Bronchial epithelial cell (primary cell): ENCODE measurements at regions not wholly inside any gene's neighbourhood (a gene's known extent, or its start where the extent isn't known, plus 50 kb on each side); places are given as distances from the start of the nearest gene placed in this dataset.

ENCODE experiments used
- DNase-seq: peaks from one replicate; pipeline ENCODE4 v3.0.0-alpha.2; 2010; ENCODE audit warnings: low read depth
- FAIRE-seq: peaks from 2 replicates; lab custom pipeline; 2011; peaks lifted over from hg19 to GRCh38; lab: Jason Lieb, UNC
- H3K27me3 ChIP-seq: 2 replicates; pipeline ENCODE4 v1.5.1; 2011; ENCODE audit warnings: low read length; ENCODE audit not compliant: control insufficient read depth, insufficient read depth
- H3K36me3 ChIP-seq: 2 replicates; pipeline ENCODE4 v1.5.1; 2011; ENCODE audit warnings: low read length; ENCODE audit not compliant: control insufficient read depth, insufficient read depth
- H3K4me3 ChIP-seq: 2 replicates; pipeline ENCODE4 v1.5.1; 2011; ENCODE audit warnings: mild to moderate bottlenecking, low read depth, low read length, control low read depth
- TF ChIP-seq, protein P1 (sequence below): IDR thresholded peaks from 2 replicates; pipeline ENCODE4 v1.5.1; 2011; ENCODE audit warnings: mild to moderate bottlenecking, moderate library complexity, low read length, control low read depth, inconsistent platforms; ENCODE audit not compliant: insufficient read depth, severe bottlenecking

DNA sequence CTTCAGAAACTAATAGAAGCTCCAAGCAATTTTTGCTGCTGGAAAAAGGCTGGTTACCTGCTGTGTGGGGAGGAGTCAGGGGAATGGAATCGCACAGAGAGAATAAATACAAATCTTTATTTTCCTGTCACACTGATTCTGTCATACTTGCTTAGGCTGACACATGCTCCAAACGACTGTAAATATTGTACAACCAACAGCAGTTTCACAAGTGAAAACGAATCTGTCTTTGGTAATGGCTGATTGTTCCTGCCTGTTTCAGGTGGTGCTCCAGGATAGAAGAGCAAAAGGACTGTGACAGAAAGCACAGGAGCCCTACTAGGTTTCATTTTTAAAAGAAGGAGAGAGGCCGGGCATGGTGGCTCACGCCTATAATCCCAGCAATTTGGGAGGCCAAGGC, 125.5 kb upstream of the DCLK2 start:
- no peak for DNase-seq
- TF ChIP-seq, protein P1, sequence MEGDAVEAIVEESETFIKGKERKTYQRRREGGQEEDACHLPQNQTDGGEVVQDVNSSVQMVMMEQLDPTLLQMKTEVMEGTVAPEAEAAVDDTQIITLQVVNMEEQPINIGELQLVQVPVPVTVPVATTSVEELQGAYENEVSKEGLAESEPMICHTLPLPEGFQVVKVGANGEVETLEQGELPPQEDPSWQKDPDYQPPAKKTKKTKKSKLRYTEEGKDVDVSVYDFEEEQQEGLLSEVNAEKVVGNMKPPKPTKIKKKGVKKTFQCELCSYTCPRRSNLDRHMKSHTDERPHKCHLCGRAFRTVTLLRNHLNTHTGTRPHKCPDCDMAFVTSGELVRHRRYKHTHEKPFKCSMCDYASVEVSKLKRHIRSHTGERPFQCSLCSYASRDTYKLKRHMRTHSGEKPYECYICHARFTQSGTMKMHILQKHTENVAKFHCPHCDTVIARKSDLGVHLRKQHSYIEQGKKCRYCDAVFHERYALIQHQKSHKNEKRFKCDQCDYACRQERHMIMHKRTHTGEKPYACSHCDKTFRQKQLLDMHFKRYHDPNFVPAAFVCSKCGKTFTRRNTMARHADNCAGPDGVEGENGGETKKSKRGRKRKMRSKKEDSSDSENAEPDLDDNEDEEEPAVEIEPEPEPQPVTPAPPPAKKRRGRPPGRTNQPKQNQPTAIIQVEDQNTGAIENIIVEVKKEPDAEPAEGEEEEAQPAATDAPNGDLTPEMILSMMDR: no peak
- Histone ChIP-seq H3K4me3 (no peak overlapping the region), H3K36me3 (no peaks in the 10 kb centered on the region), H3K27me3 (no peaks in the 10 kb centered on the region)
- no peak for FAIRE-seq

DNA sequence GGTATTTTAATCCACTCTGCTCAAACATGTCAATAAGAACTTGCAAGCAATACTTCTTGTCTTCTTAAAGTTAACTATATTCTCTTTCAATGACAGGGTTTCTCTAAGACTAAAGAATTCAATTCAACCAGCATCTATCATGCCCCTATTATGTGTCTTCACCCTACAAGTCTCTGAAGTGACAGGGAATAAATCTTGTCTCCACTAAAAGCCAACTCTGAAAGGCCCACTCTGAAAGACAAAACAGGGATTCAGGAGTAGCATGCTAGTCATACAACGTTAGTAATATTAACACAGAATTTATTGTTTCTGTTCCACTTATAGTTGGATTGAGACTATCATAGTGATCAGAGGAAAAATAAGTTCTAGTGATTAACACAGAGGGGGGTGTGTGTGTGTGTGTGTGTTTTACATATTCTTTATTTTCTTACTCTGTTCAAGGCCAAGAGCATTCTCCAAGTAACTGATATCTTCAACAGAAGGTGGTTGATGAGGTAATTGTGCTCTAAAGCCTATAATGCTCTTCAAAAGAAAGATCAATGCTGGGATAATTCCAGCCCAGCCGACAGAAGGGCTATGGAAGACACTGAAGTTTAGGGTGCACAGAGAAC, 122.4 kb upstream of the DCLK2 start:
- Histone ChIP-seq H3K27me3 (no peaks in the 10 kb centered on the region), H3K36me3 (no peaks in the 10 kb centered on the region), H3K4me3 (no peak overlapping the region)
- DNase-seq: no peak
- no peak for FAIRE-seq
- TF ChIP-seq, protein P1: no peak

DNA sequence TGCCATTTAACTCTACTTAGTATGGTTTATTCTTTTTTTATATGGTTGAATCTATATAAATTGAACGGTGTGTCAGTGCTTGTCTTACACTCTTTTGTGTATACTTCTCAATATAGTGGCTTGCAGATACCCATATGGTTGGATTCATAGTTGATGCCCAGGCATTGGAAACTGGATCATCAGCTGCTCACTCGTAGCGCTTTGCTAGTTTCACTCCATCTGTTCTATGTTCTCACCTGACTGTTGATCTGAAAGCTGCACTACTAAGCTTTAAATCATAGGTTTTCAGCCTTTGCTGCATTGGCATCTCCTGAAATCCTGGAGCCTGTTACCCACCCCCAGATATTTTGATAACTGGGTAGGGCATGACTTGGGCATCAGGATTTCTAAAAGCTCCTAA, 121.6 kb upstream of the DCLK2 start:
- Histone ChIP-seq H3K4me3 (no peak overlapping the region), H3K36me3 (no peaks in the 10 kb centered on the region), H3K27me3 (no peaks in the 10 kb centered on the region)
- DNase-seq (no peak), FAIRE-seq (no peak)
- TF ChIP-seq, protein P1: no peak

DNA sequence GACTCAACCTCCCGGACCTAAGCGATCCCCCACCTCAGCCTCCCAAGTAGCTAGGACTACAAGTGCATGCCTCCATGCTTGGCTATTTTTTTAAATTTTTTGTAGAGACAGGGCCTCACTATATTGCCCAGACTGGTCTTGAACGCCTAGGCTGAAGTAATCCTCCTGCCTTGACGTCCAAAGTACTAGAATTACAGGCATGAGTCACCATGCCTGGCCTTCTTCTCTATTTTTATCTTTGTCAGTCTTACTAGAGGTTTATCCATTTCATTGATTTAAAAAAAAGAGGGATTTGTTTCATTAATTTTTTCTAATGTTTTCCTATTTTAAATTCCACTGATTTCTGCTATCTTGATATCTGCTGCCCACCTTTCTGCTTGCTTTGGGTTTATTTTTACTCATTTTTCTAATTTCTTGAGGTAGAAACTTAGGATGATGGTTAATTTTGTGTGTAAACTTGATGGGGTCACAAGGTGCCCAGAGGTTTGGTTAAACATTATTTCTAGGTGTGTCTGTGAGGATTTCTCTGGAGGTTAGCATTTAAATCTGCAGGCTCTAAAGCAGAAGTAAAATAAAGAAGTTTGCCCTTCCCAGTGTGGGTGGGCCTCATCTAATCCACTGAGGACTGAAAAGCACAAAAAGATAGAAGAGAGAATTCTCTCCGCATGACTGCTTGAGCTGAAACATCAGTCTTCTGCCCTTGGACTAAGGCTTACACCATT, 116.2 kb upstream of the DCLK2 start:
- Histone ChIP-seq H3K4me3 (no peak overlapping the region), H3K27me3 (no peaks in the 10 kb centered on the region), H3K36me3 (no peaks in the 10 kb centered on the region)
- DNase-seq (peak; percentile 60), FAIRE-seq (no peak)
- TF ChIP-seq, protein P1: no peak

DNA sequence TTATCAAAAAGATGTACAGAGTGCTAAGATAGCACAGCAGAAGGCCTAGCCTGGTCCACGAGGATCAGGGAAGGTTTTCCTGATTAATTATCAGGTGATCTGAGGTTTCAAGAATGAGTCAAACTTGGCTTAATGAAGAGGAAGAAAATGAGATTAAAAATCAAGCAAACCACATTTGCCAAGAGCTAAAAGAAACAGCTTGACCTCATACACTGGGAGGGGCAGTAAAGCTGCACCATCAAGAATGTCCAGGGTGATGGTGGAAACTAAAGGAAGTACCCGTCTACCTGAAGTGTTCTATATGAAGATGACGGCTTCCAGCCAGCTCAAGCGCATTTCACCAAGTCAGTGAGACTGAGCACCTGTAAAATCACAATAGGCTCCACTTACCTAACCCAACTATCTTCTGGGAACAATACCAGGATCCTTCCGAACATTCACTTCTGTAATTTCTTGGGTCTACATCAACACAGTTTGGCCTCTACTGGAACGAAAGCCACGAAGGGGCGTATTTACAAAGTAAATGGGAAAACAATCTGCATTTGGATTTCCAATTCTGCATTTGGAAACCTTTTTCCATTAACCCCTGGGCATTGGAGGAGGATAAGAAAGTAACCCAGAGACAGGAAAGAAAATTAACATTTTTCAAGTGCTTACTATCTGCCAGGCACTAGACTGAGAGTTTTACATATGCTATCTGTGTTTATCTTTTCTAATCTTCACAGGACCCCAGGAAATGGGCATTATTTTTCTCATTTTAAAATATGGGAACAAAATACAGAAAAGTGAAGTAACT, 114.0 kb upstream of the DCLK2 start:
- peak; percentile 11 for DNase-seq
- TF ChIP-seq, protein P1: no peak
- Histone ChIP-seq H3K36me3 (no peaks in the 10 kb centered on the region), H3K27me3 (no peaks in the 10 kb centered on the region), H3K4me3 (no peak overlapping the region)
- FAIRE-seq: no peak
